ENCODE measurements at regions not wholly inside any gene's neighbourhood (a gene's known extent, or its start where the extent isn't known, plus 50 kb on each side); places are given as distances from the start of the nearest gene placed in this dataset.

DNA sequence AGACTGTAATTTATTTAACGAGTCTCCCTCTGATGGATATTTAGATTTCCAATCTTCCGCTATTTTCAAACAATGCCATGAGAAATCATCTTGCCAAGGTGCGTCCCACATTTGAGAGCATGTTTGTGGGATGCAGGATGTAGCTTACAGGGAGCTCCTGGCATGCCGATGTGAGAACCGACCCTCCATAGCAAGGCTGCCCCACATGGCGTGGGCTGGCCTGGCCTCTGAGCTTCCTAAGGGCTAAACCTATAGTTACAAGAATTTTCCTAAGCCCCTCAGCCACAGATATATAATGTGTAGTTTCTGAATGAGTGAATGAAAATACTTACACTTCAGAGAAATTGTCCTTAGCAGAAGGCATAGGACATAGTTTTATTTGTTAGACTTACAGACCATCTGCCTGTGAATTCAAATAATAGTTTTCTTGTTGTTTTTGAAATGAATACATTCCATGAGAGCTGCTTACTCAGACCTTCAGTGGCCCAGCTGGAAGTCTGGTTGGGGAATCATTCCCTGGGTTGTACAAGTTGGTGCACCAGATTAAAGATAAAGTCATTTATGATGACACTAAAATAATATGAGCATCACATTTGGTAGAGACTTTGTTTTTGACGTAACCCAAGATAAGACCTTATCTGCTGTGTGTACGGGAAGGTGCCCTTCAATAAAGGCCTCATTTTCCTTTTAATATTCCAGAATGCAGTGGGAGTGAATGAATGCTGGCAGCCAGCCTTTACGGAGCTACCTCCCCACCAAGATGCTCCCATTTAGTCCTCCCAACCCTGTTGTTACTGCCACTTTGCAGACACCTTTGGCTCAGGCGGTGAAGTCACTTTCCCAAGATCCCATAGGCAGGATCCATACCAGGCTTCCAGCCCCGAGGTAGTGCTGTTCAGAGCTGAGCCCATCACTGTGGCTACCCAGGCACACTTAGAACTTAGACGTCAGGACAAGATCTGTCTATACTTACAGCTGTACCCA is 107.1 kb downstream of the GLI2 start:
- ChIA-PET POLR2A (no interaction called here), CTCF (interaction anchor here (0.8 kb wide), 1 partner anchor 54 kb away, joined by 3 read pairs; no protein-coding TSS in a partner anchor)
- Mint-ChIP-seq H3K27me3 (peaks cover 7% of the 10 kb centered on the region), H3K9me3 (no peaks in the 10 kb centered on the region), H3K27ac (no peak overlapping the region), H3K4me3 (no peak overlapping the region), H3K36me3 (ENCODE audit: low read depth) (no peaks in the 10 kb centered on the region), H3K4me1 (no peaks in the 10 kb centered on the region)
- DNase-seq, result no peak

DNA sequence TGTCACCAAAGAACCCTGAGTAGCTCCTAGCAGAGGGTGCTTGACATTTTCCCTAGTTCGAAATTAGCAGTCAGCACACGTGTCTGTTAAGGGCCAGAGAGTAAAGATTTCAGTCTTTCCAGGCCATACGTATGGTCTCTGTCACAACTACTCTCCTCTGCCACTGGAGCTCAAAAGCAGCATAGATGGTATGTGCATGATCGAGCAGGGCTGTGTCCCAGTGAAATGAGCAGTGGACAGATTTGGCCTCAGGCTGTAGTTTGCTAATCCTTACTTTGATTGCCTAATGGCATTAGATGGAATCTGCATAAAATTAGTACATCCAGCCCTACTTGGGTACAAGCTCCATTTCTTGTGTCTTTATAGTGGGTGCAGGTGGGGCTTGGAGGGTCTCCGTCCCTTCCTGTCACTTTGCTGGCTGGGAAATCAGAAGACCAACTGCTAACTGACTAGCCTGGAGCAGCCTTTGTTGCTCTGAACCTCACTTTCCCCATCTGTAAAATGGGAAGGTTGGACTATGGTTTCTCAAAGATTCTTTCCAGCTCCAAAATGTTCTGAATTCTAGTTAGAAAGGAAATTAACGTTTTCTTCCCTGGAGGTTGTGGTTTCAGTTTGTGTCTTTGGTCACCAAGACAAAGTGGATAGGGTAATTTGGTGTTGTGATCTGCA is 108.5 kb downstream of the GLI2 start:
- no peaks in the 10 kb centered on the region for H3K4me1 Mint-ChIP-seq
- POLR2A ChIA-PET, result no interaction called here
- peaks cover 5% of the 10 kb centered on the region for H3K27me3 Mint-ChIP-seq
- H3K36me3 Mint-ChIP-seq (ENCODE audit: low read depth), result no peaks in the 10 kb centered on the region
- H3K9me3 Mint-ChIP-seq, result no peaks in the 10 kb centered on the region
- CTCF ChIA-PET, result no interaction called here
- no peak overlapping the region for H3K27ac Mint-ChIP-seq
- no peak overlapping the region for H3K4me3 Mint-ChIP-seq
- no peak for DNase-seq

- ChIA-PET POLR2A (no interaction called here), CTCF (no interaction called here)
- H3K27me3 Mint-ChIP-seq, result no peaks in the 10 kb centered on the region
- no peak for DNase-seq
- no peak overlapping the region for H3K4me3 Mint-ChIP-seq
- H3K9me3 Mint-ChIP-seq, result no peaks in the 10 kb centered on the region
- H3K36me3 Mint-ChIP-seq (ENCODE audit: low read depth), result no peaks in the 10 kb centered on the region
- H3K27ac Mint-ChIP-seq, result no peak overlapping the region
- H3K4me1 Mint-ChIP-seq, result no peaks in the 10 kb centered on the region
These were observed 109.6 kb downstream of the GLI2 start for GRCh38 chr2:120845277-120845676.

- no peak for DNase-seq
- Mint-ChIP-seq H3K27ac (no peak overlapping the region), H3K27me3 (no peaks in the 10 kb centered on the region), H3K9me3 (no peaks in the 10 kb centered on the region), H3K4me1 (no peaks in the 10 kb centered on the region), H3K4me3 (no peak overlapping the region), H3K36me3 (ENCODE audit: low read depth) (no peaks in the 10 kb centered on the region)
- POLR2A ChIA-PET, result no interaction called here
- CTCF ChIA-PET, result no interaction called here
These were observed 110.9 kb downstream of the GLI2 start for GRCh38 chr2:120846406-120847095.

- H3K27ac Mint-ChIP-seq, result no peak overlapping the region
- no peaks in the 10 kb centered on the region for H3K9me3 Mint-ChIP-seq
- no peaks in the 10 kb centered on the region for H3K36me3 Mint-ChIP-seq (ENCODE audit: low read depth)
- no peaks in the 10 kb centered on the region for H3K4me1 Mint-ChIP-seq
- ChIA-PET POLR2A (no interaction called here), CTCF (interaction anchor here (0.6 kb wide), 1 partner anchor 53 kb away, joined by 3 read pairs; no protein-coding TSS in a partner anchor)
- H3K27me3 Mint-ChIP-seq, result no peaks in the 10 kb centered on the region
- no peak for DNase-seq
- H3K4me3 Mint-ChIP-seq, result no peak overlapping the region
These were observed 112.1 kb downstream of the GLI2 start for GRCh38 chr2:120847700-120848321.

DNA sequence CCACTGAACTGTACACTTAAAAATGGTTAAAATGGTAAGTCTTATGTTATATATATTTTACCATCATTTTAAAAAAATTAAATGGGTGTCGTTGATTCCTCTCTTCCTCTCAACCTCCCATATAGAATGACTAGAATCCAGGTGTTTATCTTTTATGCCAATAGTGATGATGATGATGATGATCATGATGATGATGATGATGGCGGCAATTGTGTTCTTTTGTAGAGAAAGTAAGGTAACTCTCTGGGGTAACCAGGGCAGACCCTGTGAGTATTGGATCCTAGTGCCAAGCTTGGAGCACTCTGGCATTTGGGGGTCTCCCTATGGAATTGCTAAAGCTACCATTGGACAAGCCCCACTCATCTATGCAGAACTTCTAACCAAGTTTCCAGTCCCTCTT is 113.6 kb downstream of the GLI2 start:
- ChIA-PET POLR2A (no interaction called here), CTCF (no interaction called here)
- H3K4me1 Mint-ChIP-seq, result no peaks in the 10 kb centered on the region

GRCh38 chr2:120850551-120850950 is 114.9 kb downstream of the GLI2 start:
- no peaks in the 10 kb centered on the region for H3K9me3 Mint-ChIP-seq
- no peaks in the 10 kb centered on the region for H3K4me1 Mint-ChIP-seq
- no peaks in the 10 kb centered on the region for H3K27me3 Mint-ChIP-seq
- H3K4me3 Mint-ChIP-seq, result no peak overlapping the region
- no peak overlapping the region for H3K27ac Mint-ChIP-seq
- H3K36me3 Mint-ChIP-seq (ENCODE audit: low read depth), result no peaks in the 10 kb centered on the region
- no peak for DNase-seq
- CTCF ChIA-PET, result no interaction called here
- POLR2A ChIA-PET, result no interaction called here

More for the DNA sequence above, 113.6 kb downstream of the GLI2 start:
- Mint-ChIP-seq H3K36me3 (ENCODE audit: low read depth) (no peaks in the 10 kb centered on the region), H3K4me3 (no peak overlapping the region), H3K27me3 (no peaks in the 10 kb centered on the region), H3K9me3 (no peaks in the 10 kb centered on the region), H3K27ac (no peak overlapping the region)
- no peak for DNase-seq

GRCh38 chr2:120851116-120851773 is 115.6 kb downstream of the GLI2 start:
- Mint-ChIP-seq H3K4me3 (no peak overlapping the region), H3K27me3 (no peaks in the 10 kb centered on the region), H3K9me3 (no peaks in the 10 kb centered on the region), H3K4me1 (no peaks in the 10 kb centered on the region), H3K27ac (no peak overlapping the region), H3K36me3 (ENCODE audit: low read depth) (no peaks in the 10 kb centered on the region)
- DNase-seq, result no peak
- ChIA-PET CTCF (no interaction called here), POLR2A (no interaction called here)

GRCh38 chr2:120852200-120852815 is 116.6 kb downstream of the GLI2 start:
- no peaks in the 10 kb centered on the region for H3K9me3 Mint-ChIP-seq
- H3K4me1 Mint-ChIP-seq, result no peaks in the 10 kb centered on the region
- H3K4me3 Mint-ChIP-seq, result no peak overlapping the region
- ChIA-PET CTCF (no interaction called here), POLR2A (no interaction called here)
- no peaks in the 10 kb centered on the region for H3K36me3 Mint-ChIP-seq (ENCODE audit: low read depth)
- H3K27ac Mint-ChIP-seq, result no peak overlapping the region
- DNase-seq, result no peak
- no peaks in the 10 kb centered on the region for H3K27me3 Mint-ChIP-seq

DNA sequence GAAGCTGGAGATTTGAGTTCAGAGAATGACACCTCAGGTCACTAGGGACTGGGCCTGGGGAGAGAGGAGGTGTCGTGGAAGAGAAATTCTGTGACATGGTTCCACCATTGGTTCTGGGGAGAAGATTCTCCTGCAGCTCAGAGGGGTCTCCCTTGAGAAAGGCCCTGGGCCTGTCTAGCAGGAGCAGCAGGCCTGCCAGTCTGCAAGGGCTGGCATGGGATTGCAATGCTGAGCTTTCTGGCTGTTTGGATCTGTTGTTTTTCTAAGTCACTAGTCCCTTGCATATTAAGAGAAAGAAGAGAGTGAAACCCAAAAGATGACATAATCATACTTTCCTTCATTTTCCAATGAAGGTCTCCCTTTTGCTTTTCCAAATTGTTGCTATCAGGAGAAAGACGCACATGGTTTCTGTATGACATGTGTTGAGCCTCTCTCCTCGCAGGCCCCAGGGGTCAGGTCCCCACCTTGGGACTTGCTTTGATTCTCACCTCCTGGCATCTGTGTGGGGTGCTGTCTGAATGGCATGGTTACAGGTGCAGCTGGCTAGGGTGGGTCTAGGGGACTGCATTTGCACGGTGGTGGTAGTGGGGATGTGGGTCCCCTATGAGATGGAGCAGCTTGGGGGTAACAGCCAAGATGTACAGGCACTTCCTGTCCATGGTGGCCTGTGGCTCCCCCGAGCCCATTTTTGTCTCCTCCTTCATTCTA is 117.8 kb downstream of the GLI2 start:
- DNase-seq, result no peak
- ChIA-PET POLR2A (no interaction called here), CTCF (no interaction called here)
- H3K4me3 Mint-ChIP-seq, result no peak overlapping the region
- no peaks in the 10 kb centered on the region for H3K36me3 Mint-ChIP-seq (ENCODE audit: low read depth)
- no peak overlapping the region for H3K27ac Mint-ChIP-seq
- H3K27me3 Mint-ChIP-seq, result no peaks in the 10 kb centered on the region
- H3K4me1 Mint-ChIP-seq, result no peaks in the 10 kb centered on the region
- no peaks in the 10 kb centered on the region for H3K9me3 Mint-ChIP-seq

DNA sequence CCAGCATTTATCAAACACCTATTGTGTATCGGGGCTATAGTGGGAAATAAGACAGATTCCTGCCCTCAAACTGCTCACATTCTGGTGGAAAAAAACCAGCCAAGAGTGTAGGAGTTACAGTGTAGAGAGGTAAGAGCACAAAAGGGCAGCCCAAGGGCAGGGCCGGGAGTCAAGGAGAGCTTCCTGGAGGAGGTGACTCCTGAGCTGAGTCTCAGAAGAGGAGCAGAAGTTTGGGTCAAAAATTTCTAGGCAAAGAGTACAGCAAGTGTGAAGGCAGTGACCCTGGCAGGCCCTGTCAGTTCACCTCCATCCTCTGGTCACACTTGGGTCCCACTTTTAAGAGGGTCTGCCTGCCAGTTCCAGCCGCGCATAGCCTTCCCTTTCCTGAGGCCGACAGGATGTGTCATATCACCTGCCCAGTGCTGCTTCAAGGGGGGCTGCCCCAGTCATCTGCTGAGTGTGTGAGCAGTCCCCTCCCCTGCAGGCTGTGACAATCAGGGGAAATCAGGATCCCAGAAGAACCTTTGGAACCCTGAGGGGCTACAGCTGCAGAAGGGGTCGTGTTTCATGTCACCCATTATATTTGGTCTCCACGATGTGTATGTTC is 118.4 kb downstream of the GLI2 start:
- no peaks in the 10 kb centered on the region for H3K27me3 Mint-ChIP-seq
- ChIA-PET CTCF (no interaction called here), POLR2A (no interaction called here)
- DNase-seq, result no peak
- no peaks in the 10 kb centered on the region for H3K36me3 Mint-ChIP-seq (ENCODE audit: low read depth)
- H3K9me3 Mint-ChIP-seq, result no peaks in the 10 kb centered on the region
- H3K27ac Mint-ChIP-seq, result no peak overlapping the region
- no peak overlapping the region for H3K4me3 Mint-ChIP-seq
- H3K4me1 Mint-ChIP-seq, result no peaks in the 10 kb centered on the region

Data from activated CD4-positive, alpha-beta T cell treated with anti-CD3 and anti-CD28 coated beads, Interleukin-2, amount 10 ng/mL, durations not matched to agents 7 days and 5 days (primary cell).